HG03196 (cell line): ENCODE measurements at regions not wholly inside any gene's neighbourhood (a gene's known extent, or its start where the extent isn't known, plus 50 kb on each side); places are given as distances from the start of the nearest gene placed in this dataset.

Source experiments
- ATAC-seq: cut with Tn5 transposase; IDR thresholded peaks from one replicate; pipeline ENCODE4 v1.9.1; 2021; ENCODE audit not compliant: unreplicated experiment

GRCh38 chr12:4857472-4858291 lies 52.0 kb upstream of the KCNA1 start:
- peak; percentile 59 for ATAC-seq

GRCh38 chr12:4858386-4858785 lies 51.3 kb upstream of the KCNA1 start:
- ATAC-seq: no peak

- ATAC-seq: no peak
Observed at GRCh38 chr12:4859478-4860210, 50.1 kb upstream of the KCNA1 start.
